ENCODE measurements at regions not wholly inside any gene's neighbourhood (a gene's known extent, or its start where the extent isn't known, plus 50 kb on each side); places are given as distances from the start of the nearest gene placed in this dataset.

DNA sequence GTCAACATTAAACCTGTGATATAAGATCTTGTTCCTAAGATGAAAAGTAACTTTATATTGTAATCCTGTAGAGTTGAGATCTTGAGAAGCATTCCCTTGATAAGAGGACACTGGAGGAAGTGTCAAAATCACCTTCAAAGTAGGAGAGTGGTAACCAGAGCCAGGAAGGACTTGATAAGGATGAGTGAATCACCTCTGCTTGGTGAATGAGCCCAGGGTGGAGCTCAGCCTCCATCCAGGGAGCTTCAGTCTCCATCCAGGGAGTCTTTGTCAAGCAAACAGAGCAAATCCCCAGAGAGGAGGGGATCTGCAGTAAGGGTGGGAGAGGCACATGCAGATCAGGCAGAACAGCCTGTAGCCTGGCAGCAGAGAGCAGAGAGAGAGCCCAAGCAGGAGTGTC lies 167.1 kb upstream of the SIX2 start:
- H3K27me3 ChIP-seq (ENCODE audit: control insufficient read depth in 5 of 5, insufficient read depth in 4 of 5, low read length in 5 of 5), result peaks cover 0 to 3% (median under 1%) of the 10 kb centered on the region in 5 donors
- H3K36me3 ChIP-seq (ENCODE audit: control insufficient read depth in 5 of 5, insufficient read depth in 5 of 5, low read length in 5 of 5), result no peaks in the 10 kb centered on the region
- H3K9ac ChIP-seq (ENCODE audit: low read length in 5 of 5), result no peak overlapping the region
- no peaks in the 10 kb centered on the region for H3K9me3 ChIP-seq (ENCODE audit: control insufficient read depth in 5 of 5, low read length in 5 of 5)
- H3K4me3 ChIP-seq (ENCODE audit: low read depth in 1 of 5, low read length in 5 of 5), result no peak overlapping the region
- H3K27ac ChIP-seq (ENCODE audit: low read depth, low read length), result no peak overlapping the region
- peaks cover 0 to 4% (median 0%) of the 10 kb centered on the region in 5 donors for H3K4me1 ChIP-seq (ENCODE audit: control insufficient read depth in 5 of 5, insufficient read depth in 5 of 5, low read length in 5 of 5)

- peaks cover 2 to 22% (median 17%) of the 10 kb centered on the region in 5 donors for H3K27me3 ChIP-seq (ENCODE audit: control insufficient read depth in 5 of 5, insufficient read depth in 4 of 5, low read length in 5 of 5)
- H3K9ac ChIP-seq (ENCODE audit: low read length in 5 of 5), result no peak overlapping the region
- H3K36me3 ChIP-seq (ENCODE audit: control insufficient read depth in 5 of 5, insufficient read depth in 5 of 5, low read length in 5 of 5), result no peaks in the 10 kb centered on the region
- H3K4me3 ChIP-seq (ENCODE audit: low read depth in 1 of 5, low read length in 5 of 5), result no peak overlapping the region
- H3K4me1 ChIP-seq (ENCODE audit: control insufficient read depth in 5 of 5, insufficient read depth in 5 of 5, low read length in 5 of 5), result peaks cover 0 to 26% (median 20%) of the 10 kb centered on the region in 5 donors
- no peak overlapping the region for H3K27ac ChIP-seq (ENCODE audit: low read depth, low read length)
- no peaks in the 10 kb centered on the region for H3K9me3 ChIP-seq (ENCODE audit: control insufficient read depth in 5 of 5, low read length in 5 of 5)
Measured at GRCh38 chr2:45173513-45173912, 164.3 kb upstream of the SIX2 start.

DNA sequence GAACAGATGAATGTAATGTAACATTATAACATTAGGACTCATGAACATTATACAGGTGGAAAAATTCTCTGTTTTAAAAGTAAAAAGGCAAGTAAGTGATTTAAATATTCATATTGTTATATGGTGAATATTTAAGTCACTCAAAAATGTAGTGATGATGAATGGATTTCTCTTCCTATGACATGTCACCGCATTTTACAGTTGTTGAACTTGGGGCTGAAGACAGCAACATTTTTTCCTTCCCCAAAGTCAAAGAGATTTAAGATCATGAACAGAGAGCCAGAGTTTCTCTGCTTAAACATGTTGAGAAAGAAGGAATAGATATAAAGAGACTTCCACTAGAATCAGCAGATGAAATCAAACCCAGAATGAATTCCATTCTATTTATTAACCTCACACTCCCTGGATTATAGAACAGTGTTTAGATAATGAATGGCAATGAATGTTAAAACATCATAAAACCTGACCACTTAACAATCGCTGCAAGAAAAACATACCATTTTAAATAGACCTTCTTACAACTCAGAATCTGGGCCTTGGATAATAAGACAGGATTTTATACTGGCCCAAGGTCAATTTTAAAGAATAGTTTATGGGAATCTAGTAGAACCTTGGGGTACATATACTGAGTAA lies 163.6 kb upstream of the SIX2 start:
- Histone ChIP-seq H3K4me1 (ENCODE audit: control insufficient read depth in 5 of 5, insufficient read depth in 5 of 5, low read length in 5 of 5) (peaks cover 0 to 27% (median 23%) of the 10 kb centered on the region in 5 donors), H3K9ac (ENCODE audit: low read length in 5 of 5) (no peak overlapping the region), H3K9me3 (ENCODE audit: control insufficient read depth in 5 of 5, low read length in 5 of 5) (no peaks in the 10 kb centered on the region), H3K27ac (ENCODE audit: low read depth, low read length) (no peak overlapping the region), H3K36me3 (ENCODE audit: control insufficient read depth in 5 of 5, insufficient read depth in 5 of 5, low read length in 5 of 5) (no peaks in the 10 kb centered on the region), H3K27me3 (ENCODE audit: control insufficient read depth in 5 of 5, insufficient read depth in 4 of 5, low read length in 5 of 5) (peaks cover 2 to 25% (median 17%) of the 10 kb centered on the region in 5 donors), H3K4me3 (ENCODE audit: low read depth in 1 of 5, low read length in 5 of 5) (no peak overlapping the region)

DNA sequence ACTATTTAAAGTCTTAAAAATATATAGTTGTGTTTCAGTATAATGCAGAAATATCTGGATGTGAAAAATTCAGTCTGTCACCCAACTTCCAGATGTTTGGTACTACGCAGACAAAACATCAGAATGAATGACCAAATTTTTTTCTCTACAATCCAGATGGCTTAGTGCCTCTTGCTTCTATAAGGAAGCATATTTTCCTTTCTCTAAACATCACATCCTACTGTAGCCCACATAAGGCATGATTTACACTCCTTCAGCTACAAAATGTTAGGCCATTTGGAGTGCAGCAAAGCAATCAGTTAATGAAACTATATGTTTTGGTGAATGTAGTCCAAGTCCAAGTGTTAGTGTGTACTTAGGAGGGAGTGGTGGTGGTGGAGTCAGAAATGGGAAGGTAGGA lies 162.9 kb upstream of the SIX2 start:
- Histone ChIP-seq H3K4me3 (ENCODE audit: low read depth in 1 of 5, low read length in 5 of 5) (no peak overlapping the region), H3K27me3 (ENCODE audit: control insufficient read depth in 5 of 5, insufficient read depth in 4 of 5, low read length in 5 of 5) (peaks cover 2 to 32% (median 17%) of the 10 kb centered on the region in 5 donors), H3K9me3 (ENCODE audit: control insufficient read depth in 5 of 5, low read length in 5 of 5) (no peaks in the 10 kb centered on the region), H3K36me3 (ENCODE audit: control insufficient read depth in 5 of 5, insufficient read depth in 5 of 5, low read length in 5 of 5) (no peaks in the 10 kb centered on the region), H3K9ac (ENCODE audit: low read length in 5 of 5) (no peak overlapping the region), H3K4me1 (ENCODE audit: control insufficient read depth in 5 of 5, insufficient read depth in 5 of 5, low read length in 5 of 5) (peaks cover 0 to 27% (median 23%) of the 10 kb centered on the region in 5 donors), H3K27ac (ENCODE audit: low read depth, low read length) (no peak overlapping the region)

GRCh38 chr2:45171136-45171501 lies 161.9 kb upstream of the SIX2 start:
- Histone ChIP-seq H3K36me3 (ENCODE audit: control insufficient read depth in 5 of 5, insufficient read depth in 5 of 5, low read length in 5 of 5) (no peaks in the 10 kb centered on the region), H3K27ac (ENCODE audit: low read depth, low read length) (no peak overlapping the region), H3K4me1 (ENCODE audit: control insufficient read depth in 5 of 5, insufficient read depth in 5 of 5, low read length in 5 of 5) (peaks cover 0 to 27% (median 23%) of the 10 kb centered on the region in 5 donors), H3K27me3 (ENCODE audit: control insufficient read depth in 5 of 5, insufficient read depth in 4 of 5, low read length in 5 of 5) (peaks cover 2 to 36% (median 17%) of the 10 kb centered on the region in 5 donors), H3K9me3 (ENCODE audit: control insufficient read depth in 5 of 5, low read length in 5 of 5) (no peaks in the 10 kb centered on the region), H3K4me3 (ENCODE audit: low read depth in 1 of 5, low read length in 5 of 5) (no peak overlapping the region), H3K9ac (ENCODE audit: low read length in 5 of 5) (no peak overlapping the region)

- peak overlapping the region in 1 of 5 donors; percentile 32 for H3K9ac ChIP-seq (ENCODE audit: low read length in 5 of 5)
- no peak overlapping the region for H3K27ac ChIP-seq (ENCODE audit: low read depth, low read length)
- peak overlapping the region in 4 of 5 donors; percentile 59 to 80 (median 68) for H3K4me3 ChIP-seq (ENCODE audit: low read depth in 1 of 5, low read length in 5 of 5)
- no peaks in the 10 kb centered on the region for H3K36me3 ChIP-seq (ENCODE audit: control insufficient read depth in 5 of 5, insufficient read depth in 5 of 5, low read length in 5 of 5)
- H3K9me3 ChIP-seq (ENCODE audit: control insufficient read depth in 5 of 5, low read length in 5 of 5), result no peaks in the 10 kb centered on the region
- peaks cover 0 to 27% (median 23%) of the 10 kb centered on the region in 5 donors for H3K4me1 ChIP-seq (ENCODE audit: control insufficient read depth in 5 of 5, insufficient read depth in 5 of 5, low read length in 5 of 5)
- H3K27me3 ChIP-seq (ENCODE audit: control insufficient read depth in 5 of 5, insufficient read depth in 4 of 5, low read length in 5 of 5), result peaks cover 2 to 38% (median 17%) of the 10 kb centered on the region in 5 donors
Measured at GRCh38 chr2:45170191-45171135, 161.2 kb upstream of the SIX2 start.

GRCh38 chr2:45169339-45170190 lies 160.3 kb upstream of the SIX2 start:
- Histone ChIP-seq H3K4me3 (ENCODE audit: low read depth in 1 of 5, low read length in 5 of 5) (peak overlapping the region in 4 of 5 donors; percentile 59 to 80 (median 68)), H3K9me3 (ENCODE audit: control insufficient read depth in 5 of 5, low read length in 5 of 5) (no peaks in the 10 kb centered on the region), H3K4me1 (ENCODE audit: control insufficient read depth in 5 of 5, insufficient read depth in 5 of 5, low read length in 5 of 5) (peaks cover 0 to 27% (median 23%) of the 10 kb centered on the region in 5 donors), H3K36me3 (ENCODE audit: control insufficient read depth in 5 of 5, insufficient read depth in 5 of 5, low read length in 5 of 5) (no peaks in the 10 kb centered on the region), H3K27me3 (ENCODE audit: control insufficient read depth in 5 of 5, insufficient read depth in 4 of 5, low read length in 5 of 5) (peaks cover 2 to 41% (median 17%) of the 10 kb centered on the region in 5 donors), H3K9ac (ENCODE audit: low read length in 5 of 5) (peak overlapping the region in 2 of 5 donors; percentile 20 to 41), H3K27ac (ENCODE audit: low read depth, low read length) (no peak overlapping the region)

- peaks cover 0 to 41% (median 17%) of the 10 kb centered on the region in 5 donors for H3K27me3 ChIP-seq (ENCODE audit: control insufficient read depth in 5 of 5, insufficient read depth in 4 of 5, low read length in 5 of 5)
Measured at GRCh38 chr2:45168711-45169338, 159.6 kb upstream of the SIX2 start.

GRCh38 chr2:45167920-45168629 lies 158.8 kb upstream of the SIX2 start:
- H3K27ac ChIP-seq (ENCODE audit: low read depth, low read length), result no peak overlapping the region
- H3K36me3 ChIP-seq (ENCODE audit: control insufficient read depth in 5 of 5, insufficient read depth in 5 of 5, low read length in 5 of 5), result no peaks in the 10 kb centered on the region
- no peak overlapping the region for H3K9ac ChIP-seq (ENCODE audit: low read length in 5 of 5)
- peaks cover 0 to 27% (median 23%) of the 10 kb centered on the region in 5 donors for H3K4me1 ChIP-seq (ENCODE audit: control insufficient read depth in 5 of 5, insufficient read depth in 5 of 5, low read length in 5 of 5)
- H3K9me3 ChIP-seq (ENCODE audit: control insufficient read depth in 5 of 5, low read length in 5 of 5), result no peaks in the 10 kb centered on the region
- H3K4me3 ChIP-seq (ENCODE audit: low read depth in 1 of 5, low read length in 5 of 5), result peak overlapping the region in 3 of 5 donors; percentile 65 to 80 (median 71)
- H3K27me3 ChIP-seq (ENCODE audit: control insufficient read depth in 5 of 5, insufficient read depth in 4 of 5, low read length in 5 of 5), result peaks cover 0 to 41% (median 17%) of the 10 kb centered on the region in 5 donors

More at GRCh38 chr2:45168711-45169338, 159.6 kb upstream of the SIX2 start:
- Histone ChIP-seq H3K36me3 (ENCODE audit: control insufficient read depth in 5 of 5, insufficient read depth in 5 of 5, low read length in 5 of 5) (no peaks in the 10 kb centered on the region), H3K9ac (ENCODE audit: low read length in 5 of 5) (peak overlapping the region in 3 of 5 donors; percentile 20 to 41 (median 32)), H3K4me3 (ENCODE audit: low read depth in 1 of 5, low read length in 5 of 5) (peak overlapping the region in 4 of 5 donors; percentile 59 to 80 (median 68)), H3K27ac (ENCODE audit: low read depth, low read length) (no peak overlapping the region), H3K4me1 (ENCODE audit: control insufficient read depth in 5 of 5, insufficient read depth in 5 of 5, low read length in 5 of 5) (peaks cover 0 to 27% (median 23%) of the 10 kb centered on the region in 5 donors), H3K9me3 (ENCODE audit: control insufficient read depth in 5 of 5, low read length in 5 of 5) (no peaks in the 10 kb centered on the region)
